Ishikawa (cell line): ENCODE measurements at regions not wholly inside any gene's neighbourhood (a gene's known extent, or its start where the extent isn't known, plus 50 kb on each side); places are given as distances from the start of the nearest gene placed in this dataset.

ENCODE experiments used
- CEBPB ChIP-seq: IDR thresholded peaks from 2 replicates; pipeline ENCODE4 v1.6.1; 2012
- CREB1 ChIP-seq: IDR thresholded peaks from 2 replicates; pipeline ENCODE4 v1.6.1; 2012; ENCODE audit warnings: low read depth
- EGR1 ChIP-seq: IDR thresholded peaks from 2 replicates; pipeline ENCODE4 v1.6.1; 2012
- EP300 ChIP-seq: IDR thresholded peaks from 2 replicates; pipeline ENCODE4 v1.6.1; 2012; ENCODE audit warnings: borderline replicate concordance
- FOXM1 ChIP-seq: IDR thresholded peaks from 2 replicates; pipeline ENCODE4 v1.6.1; 2012; ENCODE audit warnings: low read depth, borderline replicate concordance
- MAX ChIP-seq: IDR thresholded peaks from 2 replicates; pipeline ENCODE4 v1.6.1; 2012
- NFIC ChIP-seq: IDR thresholded peaks from 2 replicates; pipeline ENCODE4 v1.6.1; 2012
- RAD21 ChIP-seq: IDR thresholded peaks from 2 replicates; pipeline ENCODE4 v1.6.1; 2012; ENCODE audit warnings: low read depth
- REST ChIP-seq: IDR thresholded peaks from 2 replicates; pipeline ENCODE4 v1.6.1; 2012; ENCODE audit warnings: low read depth, mild to moderate bottlenecking
- TAF1 ChIP-seq: IDR thresholded peaks from 2 replicates; pipeline ENCODE4 v1.6.1; 2012; ENCODE audit warnings: low read depth, mild to moderate bottlenecking
- TCF12 ChIP-seq: IDR thresholded peaks from 2 replicates; pipeline ENCODE4 v1.6.1; 2012; ENCODE audit warnings: low read depth
- TEAD4 ChIP-seq: IDR thresholded peaks from 2 replicates; pipeline ENCODE4 v1.6.1; 2012
- USF1 ChIP-seq: IDR thresholded peaks from 2 replicates; pipeline ENCODE4 v1.6.1; 2012
- YY1 ChIP-seq: IDR thresholded peaks from 2 replicates; pipeline ENCODE4 v1.6.1; 2012; ENCODE audit warnings: low read depth
- ZBTB7A ChIP-seq: IDR thresholded peaks from 2 replicates; pipeline ENCODE4 v1.6.1; 2012; ENCODE audit warnings: low read depth

- no peak for TF ChIP-seq RAD21
- TF ChIP-seq EP300 = no peak
- TF ChIP-seq FOXM1 = no peak
- no peak for TF ChIP-seq CREB1
- TF ChIP-seq MAX = no peak
- TF ChIP-seq YY1 = no peak
- no peak for TF ChIP-seq CEBPB
- no peak for TF ChIP-seq TAF1
- no peak for TF ChIP-seq NFIC
- TF ChIP-seq USF1 = no peak
- no peak for TF ChIP-seq TEAD4
- TF ChIP-seq REST = no peak
- TF ChIP-seq TCF12 = no peak
- no peak for TF ChIP-seq EGR1
- no peak for TF ChIP-seq ZBTB7A
Measured at GRCh38 chr2:74772046-74772445, 61.9 kb upstream of the HK2 start.

GRCh38 chr2:74777161-74777900 is 56.6 kb upstream of the HK2 start:
- TF ChIP-seq EP300 (no peak), NFIC (no peak), YY1 (no peak), TEAD4 (no peak), USF1 (no peak), CREB1 (no peak), RAD21 (no peak), ZBTB7A (no peak), CEBPB (no peak), TAF1 (no peak), REST (no peak), EGR1 (no peak), TCF12 (no peak), FOXM1 (no peak)

- TF ChIP-seq RAD21 (no peak), EP300 (no peak), REST (no peak), ZBTB7A (no peak), NFIC (no peak), MAX (no peak), FOXM1 (no peak), EGR1 (no peak), TEAD4 (no peak), CEBPB (no peak), USF1 (no peak), TAF1 (no peak), CREB1 (no peak)
Measured at GRCh38 chr2:74778381-74779264, 55.3 kb upstream of the HK2 start.
